HFF-Myc (cell line): ENCODE measurements at regions not wholly inside any gene's neighbourhood (a gene's known extent, or its start where the extent isn't known, plus 50 kb on each side); places are given as distances from the start of the nearest gene placed in this dataset.
"Not testable (repeated sequence)": the region's sequence is repeated elsewhere in the genome, so short reads cannot be mapped to it uniquely, and the experiment has no call there.

Source experiments
- DNase-seq: peaks from one replicate; pipeline ENCODE4 v3.0.0-alpha.2; 2011; ENCODE audit warnings: low read depth; ENCODE audit errors: extremely low read depth
- H3K4me3 ChIP-seq: replicated peaks from 2 replicates; pipeline ENCODE4 v1.5.1; 2011; ENCODE audit warnings: low read depth, mild to moderate bottlenecking, control low read depth, low read length
- CTCF ChIP-seq: IDR thresholded peaks from 2 replicates; pipeline ENCODE4 v1.5.1; 2012; ENCODE audit warnings: mild to moderate bottlenecking, low read depth, low read length, control low read depth; ENCODE audit errors: missing control alignments

- no peak for DNase-seq
- TF ChIP-seq CTCF = no peak
- no peak overlapping the region for H3K4me3 ChIP-seq
Observed at GRCh38 chr4:169921732-169922131, 104.5 kb downstream of the MFAP3L start.

DNA sequence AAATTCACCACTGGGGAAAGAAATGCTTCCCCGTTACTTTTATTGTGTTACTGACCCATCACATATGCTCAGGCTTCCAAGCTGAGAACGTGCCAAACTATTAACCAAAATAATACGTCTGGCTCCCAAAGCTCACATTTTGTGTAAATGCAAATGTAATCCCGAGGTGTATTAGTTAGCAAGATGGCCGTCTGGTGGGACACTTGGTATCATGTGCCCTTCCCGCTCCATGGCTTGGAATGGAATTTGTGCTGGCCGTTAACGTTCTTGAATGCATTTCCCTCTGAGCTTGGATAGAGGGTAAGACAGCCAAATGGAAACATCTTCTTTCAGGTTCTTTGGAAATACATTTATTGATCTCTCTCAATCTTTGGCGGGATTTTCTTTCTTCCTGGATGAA lies 105.0 kb downstream of the MFAP3L start:
- no peak for DNase-seq
- no peak overlapping the region for H3K4me3 ChIP-seq
- TF ChIP-seq CTCF = no peak

GRCh38 chr4:169919194-169920124 lies 106.7 kb downstream of the MFAP3L start:
- H3K4me3 ChIP-seq, DNase-seq: not testable (repeated sequence)

DNA sequence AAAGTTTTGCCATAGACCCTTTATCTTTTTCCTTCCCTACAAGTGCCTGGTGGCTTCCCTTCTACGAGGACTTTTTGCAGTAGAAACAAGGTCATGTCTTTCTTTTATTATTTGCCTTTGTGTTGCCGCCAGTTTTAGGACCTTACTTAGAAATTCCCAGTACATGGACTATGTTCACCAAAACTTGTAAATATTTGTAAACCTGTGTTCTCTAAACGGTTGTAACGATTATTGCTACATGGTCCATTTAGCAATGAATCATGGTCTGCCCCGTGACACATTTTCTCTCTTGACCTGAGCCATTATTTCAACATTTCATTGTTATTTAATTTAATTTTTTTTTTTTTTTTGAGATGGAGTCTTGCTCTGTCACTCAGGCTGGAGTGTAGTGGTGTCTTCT lies 110.7 kb downstream of the MFAP3L start:
- H3K4me3 ChIP-seq = no peak overlapping the region
- DNase-seq = no peak
- TF ChIP-seq CTCF = no peak

DNA sequence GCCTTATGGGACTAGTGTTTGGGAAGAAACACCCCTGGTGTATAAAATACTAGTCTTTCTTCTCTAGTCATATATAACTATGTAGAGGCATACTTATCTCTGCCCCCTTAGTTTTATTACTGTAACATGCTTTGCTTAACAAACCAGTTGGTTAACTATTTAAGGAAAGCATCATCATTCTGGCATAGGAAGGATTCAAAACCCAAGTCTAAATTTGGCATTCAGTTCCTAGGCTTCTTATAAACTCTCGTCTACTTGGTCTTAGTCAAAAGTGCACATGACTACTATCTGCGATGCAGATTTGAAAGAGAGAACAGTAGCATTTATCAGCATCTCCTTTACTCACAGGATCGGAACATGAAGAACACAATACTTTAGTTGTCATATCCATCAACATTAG lies 111.3 kb downstream of the MFAP3L start:
- TF ChIP-seq CTCF = no peak
- H3K4me3 ChIP-seq = no peak overlapping the region
- DNase-seq = no peak

DNA sequence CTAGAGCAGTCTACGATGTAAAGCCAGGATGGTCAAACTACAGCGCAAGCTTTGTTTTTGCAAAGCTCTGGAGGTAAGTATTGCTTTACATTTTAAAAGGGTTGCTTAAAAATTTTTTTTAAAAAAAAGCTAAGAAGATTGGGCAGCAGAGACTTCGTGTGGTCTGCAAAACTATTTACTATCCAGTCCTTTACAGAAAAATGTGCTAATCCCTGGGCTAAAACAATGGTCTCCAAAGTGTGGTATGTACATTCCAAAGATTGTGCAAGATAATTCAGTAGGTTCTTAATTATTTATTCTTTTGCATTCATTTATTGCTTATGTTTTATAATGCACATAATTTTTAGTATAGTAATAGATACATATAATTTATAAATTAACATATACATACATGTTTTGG lies 113.2 kb downstream of the MFAP3L start:
- H3K4me3 ChIP-seq = no peak overlapping the region
- no peak for DNase-seq
- TF ChIP-seq CTCF = no peak

GRCh38 chr4:169909897-169910296 lies 116.3 kb downstream of the MFAP3L start:
- TF ChIP-seq CTCF = no peak
- no peak for DNase-seq
- no peak overlapping the region for H3K4me3 ChIP-seq
